HG02981 (cell line): ENCODE measurements at regions not wholly inside any gene's neighbourhood (a gene's known extent, or its start where the extent isn't known, plus 50 kb on each side); places are given as distances from the start of the nearest gene placed in this dataset.
"Not testable (repeated sequence)": the region's sequence is repeated elsewhere in the genome, so short reads cannot be mapped to it uniquely, and the experiment has no call there.

Experiments
- ATAC-seq: cut with Tn5 transposase; IDR thresholded peaks from one replicate; pipeline ENCODE4 v1.9.1; 2021; ENCODE audit warnings: mild to moderate bottlenecking, moderate library complexity; ENCODE audit not compliant: unreplicated experiment

GRCh38 chr12:131407221-131408035 is 303.5 kb upstream of the SFSWAP start:
- no peak for ATAC-seq

- ATAC-seq, result no peak
These were observed 302.9 kb upstream of the SFSWAP start for GRCh38 chr12:131408036-131408365.

GRCh38 chr12:131408484-131408883 is 302.4 kb upstream of the SFSWAP start:
- no peak for ATAC-seq

GRCh38 chr12:131409211-131409610 is 301.7 kb upstream of the SFSWAP start:
- no peak for ATAC-seq

DNA sequence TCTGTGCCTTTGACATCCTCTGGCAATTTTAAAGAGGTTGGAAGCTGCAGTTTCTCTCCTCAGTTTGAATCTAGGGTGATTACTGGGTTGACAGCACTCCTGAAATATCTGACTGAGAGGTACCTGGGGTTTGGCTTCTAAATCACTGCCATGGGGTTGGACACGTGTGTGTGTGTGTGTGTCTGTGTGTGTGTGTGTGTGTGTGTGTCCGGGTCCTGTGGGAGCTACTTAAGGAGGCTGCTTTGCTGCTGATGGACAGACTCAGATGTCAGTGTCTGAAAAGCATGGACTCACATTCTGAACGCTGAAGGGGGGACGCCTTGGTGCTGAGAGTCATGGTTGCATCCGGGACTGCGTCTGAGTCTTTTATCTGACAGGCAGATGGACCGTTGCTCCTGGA is 299.1 kb upstream of the SFSWAP start:
- ATAC-seq, result not testable (repeated sequence)

DNA sequence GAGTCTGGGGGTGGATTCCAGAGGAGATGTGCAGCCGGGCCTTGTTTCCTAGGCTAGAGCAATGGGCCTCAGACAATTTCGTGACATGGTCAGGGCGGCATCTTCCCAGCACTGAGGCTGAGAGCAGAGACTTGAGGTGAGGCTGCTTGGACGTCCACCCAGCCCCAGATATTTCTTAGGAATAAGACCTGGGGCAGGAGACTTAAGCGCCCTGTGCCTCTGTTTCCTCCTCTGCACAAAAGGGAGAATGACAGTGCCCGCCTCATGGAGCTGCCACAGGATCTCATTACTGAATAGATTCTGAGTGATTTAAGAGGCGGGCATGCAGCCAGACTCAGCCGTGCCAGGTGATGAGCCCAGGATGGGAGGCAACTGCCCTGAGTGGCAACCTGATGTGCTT is 297.9 kb upstream of the SFSWAP start:
- no peak for ATAC-seq

GRCh38 chr12:131413471-131413870 is 297.4 kb upstream of the SFSWAP start:
- no peak for ATAC-seq

DNA sequence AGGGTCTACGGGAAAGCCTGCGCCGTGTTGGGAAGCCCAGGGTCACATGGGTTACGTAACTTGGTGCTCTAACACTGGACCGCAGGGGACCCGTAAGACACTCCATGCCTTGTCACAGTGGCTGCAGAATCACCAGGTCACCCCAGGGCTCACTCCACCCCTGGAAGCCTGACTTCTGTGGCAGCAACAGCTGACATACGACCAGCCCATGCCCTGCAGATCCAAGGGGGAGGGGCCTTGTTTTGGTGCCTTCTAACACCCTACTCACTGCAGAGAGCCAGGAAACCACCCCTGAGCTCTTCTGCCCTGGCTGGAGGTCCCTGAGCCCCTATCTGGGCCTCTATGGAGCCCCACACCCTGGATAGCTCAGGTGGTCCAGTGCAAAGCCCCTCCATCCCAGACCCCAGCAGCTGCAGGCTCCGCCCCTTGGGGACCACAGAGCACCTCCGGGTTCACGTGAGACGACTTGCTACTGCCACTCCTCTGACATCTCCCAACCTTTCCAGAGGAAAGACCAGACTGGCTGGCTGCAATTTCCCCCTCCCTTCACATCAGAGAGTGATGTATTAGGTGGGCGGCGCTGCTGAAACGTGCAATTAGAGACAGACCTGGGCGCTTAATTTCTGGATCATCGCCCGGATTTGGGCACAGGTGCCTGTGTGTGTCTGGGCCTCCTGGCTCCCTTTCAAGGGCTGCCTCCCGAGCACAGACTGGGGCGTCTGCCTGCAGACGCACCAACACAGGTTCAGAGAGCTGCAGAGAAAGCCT is 296.6 kb upstream of the SFSWAP start:
- ATAC-seq, result not testable (repeated sequence)

GRCh38 chr12:131415781-131416180 is 295.1 kb upstream of the SFSWAP start:
- ATAC-seq, result no peak

DNA sequence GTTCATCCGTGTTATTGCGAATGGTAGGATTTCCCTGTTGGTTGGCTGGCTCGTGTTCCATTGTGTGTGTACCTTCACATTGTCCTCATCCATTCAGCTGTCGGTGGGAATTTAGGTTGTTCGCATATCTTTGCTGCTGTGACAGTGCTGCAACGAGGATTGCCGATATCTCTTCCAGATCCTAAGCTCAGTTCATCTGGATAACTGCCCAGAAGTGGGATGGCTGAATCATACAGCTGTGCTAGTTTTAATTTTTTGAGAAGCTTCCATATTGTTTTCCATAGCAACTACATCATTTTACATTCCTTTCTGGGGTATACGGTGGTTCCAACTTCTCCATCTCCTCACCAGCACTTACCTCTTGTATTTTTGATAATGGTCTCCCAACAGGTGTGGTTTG is 292.8 kb upstream of the SFSWAP start:
- no peak for ATAC-seq

DNA sequence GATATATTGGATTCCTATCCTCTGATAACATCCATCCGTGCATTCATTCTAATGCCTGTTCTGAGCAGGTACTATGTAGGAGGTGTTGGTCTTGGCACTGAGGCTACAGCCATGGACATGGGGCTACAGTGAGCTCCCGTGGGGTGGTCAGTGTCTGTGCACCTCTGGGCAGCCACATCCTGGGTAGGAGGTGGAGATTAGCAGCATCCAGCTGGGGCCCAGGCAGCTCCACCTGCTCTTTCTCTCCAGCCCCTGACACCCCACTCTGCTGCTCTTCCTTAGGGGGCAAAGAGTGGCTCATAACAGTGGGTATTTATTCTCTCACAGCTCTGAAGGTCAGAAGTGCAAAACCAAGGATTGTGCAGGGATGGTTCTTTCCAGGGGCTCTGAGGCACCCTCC is 292.0 kb upstream of the SFSWAP start:
- no peak for ATAC-seq

- no peak for ATAC-seq
These were observed 289.9 kb upstream of the SFSWAP start for GRCh38 chr12:131420867-131421447.

GRCh38 chr12:131421509-131422186 is 289.2 kb upstream of the SFSWAP start:
- ATAC-seq, result no peak

DNA sequence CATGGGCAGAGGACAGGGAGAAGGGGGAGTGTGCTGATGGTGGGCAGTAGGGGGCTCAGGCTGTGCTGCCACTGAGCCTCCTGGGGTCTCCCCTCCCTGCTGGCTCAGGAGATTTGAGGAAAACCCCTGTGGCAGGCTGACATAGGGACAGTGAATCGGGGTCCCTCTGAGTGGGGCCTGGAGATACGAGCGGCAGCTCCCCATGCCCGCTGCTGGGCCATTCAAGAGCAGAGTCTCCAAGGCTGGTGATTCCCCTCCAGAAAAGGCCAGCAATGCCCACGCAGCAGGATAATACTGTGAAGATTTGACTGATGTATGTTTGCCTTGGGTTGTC is 288.7 kb upstream of the SFSWAP start:
- no peak for ATAC-seq

GRCh38 chr12:131422744-131423143 is 288.1 kb upstream of the SFSWAP start:
- ATAC-seq, result no peak

GRCh38 chr12:131424270-131424669 is 286.6 kb upstream of the SFSWAP start:
- ATAC-seq, result no peak

- ATAC-seq, result no peak
These were observed 285.5 kb upstream of the SFSWAP start for GRCh38 chr12:131425112-131426075.

DNA sequence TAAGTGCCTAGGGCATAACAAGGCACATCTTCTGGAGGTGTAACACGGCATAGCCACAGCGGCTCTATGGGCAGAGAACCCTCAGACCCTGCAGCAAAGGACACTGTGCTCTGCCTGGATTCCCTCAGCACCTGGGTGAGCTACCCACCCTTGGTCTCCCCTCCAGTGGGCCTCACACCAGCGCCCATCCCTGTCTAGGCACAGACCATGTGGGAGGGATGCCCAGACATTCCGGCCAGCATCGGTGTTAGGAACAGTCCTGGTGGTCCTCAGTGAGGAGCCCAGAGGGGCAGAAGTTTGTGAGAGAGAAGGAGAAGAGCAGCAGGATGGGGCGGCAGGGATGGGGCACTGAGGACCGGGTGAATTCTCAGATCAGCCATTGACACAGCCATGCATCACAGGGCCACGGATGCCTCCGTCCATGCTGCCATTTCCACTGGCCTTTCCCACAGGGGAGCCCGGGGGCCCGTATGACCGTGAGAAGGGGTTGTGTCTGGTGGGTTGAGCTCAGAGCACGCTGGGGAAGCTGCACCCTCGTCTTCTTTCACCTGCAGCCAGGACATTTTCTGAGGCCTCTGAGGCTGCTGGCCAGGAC is 282.7 kb upstream of the SFSWAP start:
- ATAC-seq, result no peak

DNA sequence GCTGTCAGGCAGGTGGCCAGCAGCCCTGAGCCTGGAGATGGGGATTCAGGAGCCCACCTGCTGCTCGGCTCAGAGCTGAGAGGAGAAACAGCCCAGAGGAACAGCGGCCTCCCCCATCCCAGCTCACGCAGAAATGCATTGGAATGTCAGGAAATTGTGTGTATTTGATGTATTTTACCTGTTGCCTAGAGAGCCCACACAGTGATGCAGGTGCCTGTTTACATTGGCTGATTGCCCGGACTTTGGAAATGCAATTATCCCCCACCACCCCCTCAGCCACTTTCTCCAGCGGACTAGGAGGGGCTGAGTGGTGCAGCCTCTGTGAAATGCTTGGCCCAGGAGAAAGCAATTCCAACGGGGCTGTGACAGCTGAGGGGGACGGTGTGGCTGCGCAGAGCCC is 281.7 kb upstream of the SFSWAP start:
- not testable (repeated sequence) for ATAC-seq

GRCh38 chr12:131429697-131430096 is 281.2 kb upstream of the SFSWAP start:
- not testable (repeated sequence) for ATAC-seq
